ENCODE measurements at regions not wholly inside any gene's neighbourhood (a gene's known extent, or its start where the extent isn't known, plus 50 kb on each side); places are given as distances from the start of the nearest gene placed in this dataset.
A peak's percentile ranks its signal among the peaks of the same experiment; 100 is the strongest.
"Not testable (repeated sequence)": the region's sequence is repeated elsewhere in the genome, so short reads cannot be mapped to it uniquely, and the experiment has no call there.

DNA sequence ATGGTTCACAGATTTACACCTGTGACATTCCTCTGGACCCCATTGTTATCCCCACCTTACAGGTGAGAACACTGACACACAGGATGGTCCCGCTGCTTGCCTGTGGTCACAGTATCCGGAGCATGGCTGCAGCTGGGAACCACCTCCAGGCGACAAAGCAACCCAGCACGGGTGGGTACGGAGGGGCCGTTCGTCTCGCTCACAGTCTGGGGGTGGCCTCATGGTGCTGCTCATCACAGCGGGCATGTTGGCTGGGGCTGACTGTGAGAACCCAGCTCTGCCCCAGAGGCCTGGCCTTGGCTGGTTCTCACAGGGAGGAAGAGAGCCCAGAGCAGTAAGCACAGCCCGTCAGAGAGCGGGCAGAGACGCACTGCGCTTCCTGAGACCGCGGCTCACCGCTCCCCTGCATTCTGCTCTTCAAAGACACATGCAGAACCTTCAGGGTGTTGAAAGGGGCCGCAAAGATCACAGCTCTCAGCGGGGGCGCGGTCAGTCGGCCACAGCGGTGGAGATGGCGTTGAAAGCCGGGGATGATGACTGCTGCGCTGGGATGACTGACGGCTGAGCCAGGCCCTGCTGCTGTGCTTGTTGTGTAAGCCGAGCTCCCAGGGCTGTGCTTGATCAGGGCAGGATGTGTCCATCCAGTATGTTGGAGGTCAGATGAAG lies 423.0 kb downstream of the BRD1 start:
- H3K27ac Mint-ChIP-seq = no peak overlapping the region
- no peak overlapping the region for H3K4me3 Mint-ChIP-seq
- peaks cover 0 to 1% of the 10 kb centered on the region in 2 donors for H3K36me3 Mint-ChIP-seq (ENCODE audit: insufficient read depth in 2 of 2)
- H3K9me3 Mint-ChIP-seq = peaks cover 0 to 3% of the 10 kb centered on the region in 2 donors
- ATAC-seq (replicated peaks in 1 of 2) = peak in 1 of 2 donors; percentile 22
- DNase-seq = no peak
- H3K27me3 Mint-ChIP-seq (ENCODE audit: low read depth) = peaks cover 27% of the 10 kb centered on the region
- H3K4me1 Mint-ChIP-seq (ENCODE audit: low read depth) = no peaks in the 10 kb centered on the region

DNA sequence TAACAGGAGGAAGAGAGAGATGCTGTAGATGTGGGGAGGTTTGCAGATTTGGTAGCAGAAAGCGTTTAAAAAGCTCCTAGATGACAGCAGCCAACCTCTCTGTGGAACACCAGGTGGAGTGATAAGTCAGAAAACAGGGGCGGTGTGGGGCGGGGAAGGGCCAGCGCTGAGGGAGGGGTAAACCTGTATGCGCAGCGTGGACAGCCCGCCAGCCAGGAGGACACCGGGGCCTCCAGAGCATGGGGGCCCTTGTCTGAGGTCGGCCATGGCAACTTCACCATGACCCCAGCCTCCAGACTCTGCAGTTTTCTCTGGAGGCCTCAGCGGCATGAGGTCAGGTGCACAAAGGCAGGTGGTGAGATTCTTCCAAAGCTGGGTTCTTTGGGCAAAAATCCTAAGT lies 423.7 kb downstream of the BRD1 start:
- no peaks in the 10 kb centered on the region for H3K36me3 Mint-ChIP-seq (ENCODE audit: insufficient read depth in 2 of 2)
- H3K27me3 Mint-ChIP-seq (ENCODE audit: low read depth) = peaks cover 27% of the 10 kb centered on the region
- no peak overlapping the region for H3K4me3 Mint-ChIP-seq
- no peaks in the 10 kb centered on the region for H3K9me3 Mint-ChIP-seq
- no peaks in the 10 kb centered on the region for H3K4me1 Mint-ChIP-seq (ENCODE audit: low read depth)
- DNase-seq (no peak), ATAC-seq (replicated peaks in 1 of 2) (no peak)
- H3K27ac Mint-ChIP-seq = no peak overlapping the region

DNA sequence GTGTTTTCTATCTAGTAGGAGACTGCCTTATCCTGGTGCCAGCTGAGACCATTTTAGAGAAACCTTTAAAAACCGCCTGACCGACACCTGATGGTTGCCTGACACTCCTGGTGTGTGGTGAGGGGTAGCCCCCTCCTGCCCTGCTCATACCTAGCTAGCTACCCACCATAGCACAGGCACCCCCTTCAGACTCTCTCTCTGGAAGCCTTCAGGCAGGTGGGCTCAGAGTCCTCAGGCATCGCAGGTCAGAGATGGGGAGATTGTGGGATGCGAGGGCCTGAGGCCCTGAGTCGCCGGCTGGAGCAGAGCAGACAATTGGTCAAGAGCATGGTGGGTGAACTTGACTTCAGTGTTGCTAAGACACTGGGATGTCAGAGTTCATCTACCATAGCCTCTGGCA lies 424.6 kb downstream of the BRD1 start:
- DNase-seq = no peak
- no peaks in the 10 kb centered on the region for H3K4me1 Mint-ChIP-seq (ENCODE audit: low read depth)

DNA sequence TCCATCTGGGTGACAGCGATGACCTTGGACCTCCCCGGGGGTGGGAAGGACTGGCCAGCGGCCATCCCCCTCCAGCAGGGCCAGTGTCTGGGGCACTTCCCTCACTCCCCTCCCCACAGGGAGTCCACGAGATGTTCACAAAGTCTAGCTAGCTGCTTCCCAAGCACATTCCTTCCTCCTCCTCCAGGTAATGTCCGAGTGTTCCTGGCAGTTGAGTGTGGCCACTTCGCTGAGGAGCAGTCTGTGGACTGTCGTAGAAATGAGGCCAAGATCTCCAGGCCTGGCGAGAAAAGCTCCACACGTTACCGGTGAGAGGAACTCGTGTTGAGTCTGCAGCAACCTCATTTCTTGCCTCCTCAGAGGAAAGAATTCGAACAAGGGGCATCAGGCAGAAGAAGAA lies 425.5 kb downstream of the BRD1 start:
- no peak overlapping the region for H3K4me3 Mint-ChIP-seq
- no peak overlapping the region for H3K27ac Mint-ChIP-seq
- ATAC-seq (replicated peaks in 1 of 2) = no peak
- DNase-seq = no peak
- no peaks in the 10 kb centered on the region for H3K36me3 Mint-ChIP-seq (ENCODE audit: insufficient read depth in 2 of 2)
- peaks cover 27% of the 10 kb centered on the region for H3K27me3 Mint-ChIP-seq (ENCODE audit: low read depth)
- no peaks in the 10 kb centered on the region for H3K9me3 Mint-ChIP-seq
- no peaks in the 10 kb centered on the region for H3K4me1 Mint-ChIP-seq (ENCODE audit: low read depth)

More for the DNA sequence above, 424.6 kb downstream of the BRD1 start:
- Mint-ChIP-seq H3K27ac (no peak overlapping the region), H3K4me3 (no peak overlapping the region), H3K27me3 (ENCODE audit: low read depth) (peaks cover 27% of the 10 kb centered on the region), H3K36me3 (ENCODE audit: insufficient read depth in 2 of 2) (no peaks in the 10 kb centered on the region), H3K9me3 (no peaks in the 10 kb centered on the region)
- no peak for ATAC-seq (replicated peaks in 1 of 2)

DNA sequence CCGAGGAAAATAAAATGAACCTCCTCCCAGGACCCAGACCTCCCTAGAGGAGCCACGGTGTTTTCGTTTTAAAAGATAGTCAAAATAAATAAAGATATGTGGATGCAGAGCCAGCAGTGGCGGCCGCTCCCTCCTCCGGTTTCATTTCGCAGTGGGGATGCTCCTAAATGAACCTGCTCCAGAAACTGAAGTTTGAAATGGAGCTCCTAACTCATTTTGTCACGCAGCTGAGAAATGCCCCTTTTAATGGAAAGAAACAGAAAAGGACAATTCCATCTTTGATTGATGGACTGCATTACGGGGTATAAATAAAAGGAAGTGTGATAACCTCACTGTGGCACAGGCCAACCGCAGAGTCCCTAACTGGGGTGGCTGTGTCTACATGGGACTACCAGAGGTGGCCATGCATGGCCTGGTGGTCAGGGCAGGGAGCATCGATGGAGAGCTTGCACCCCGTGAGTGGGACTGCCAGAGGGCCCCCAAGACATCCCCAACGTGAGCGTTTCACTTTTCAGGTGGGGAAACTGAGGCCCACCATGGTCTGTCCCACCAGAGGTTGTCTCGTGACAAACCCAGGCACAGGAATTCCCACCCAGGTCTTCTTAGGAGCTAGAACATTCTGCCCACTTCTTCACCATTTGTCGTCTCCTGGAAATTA lies 426.6 kb downstream of the BRD1 start:
- H3K4me3 Mint-ChIP-seq = no peak overlapping the region
- no peak overlapping the region for H3K27ac Mint-ChIP-seq
- no peaks in the 10 kb centered on the region for H3K36me3 Mint-ChIP-seq (ENCODE audit: insufficient read depth in 2 of 2)
- DNase-seq (no peak), ATAC-seq (replicated peaks in 1 of 2) (no peak)
- no peaks in the 10 kb centered on the region for H3K9me3 Mint-ChIP-seq
- H3K4me1 Mint-ChIP-seq (ENCODE audit: low read depth) = no peaks in the 10 kb centered on the region
- H3K27me3 Mint-ChIP-seq (ENCODE audit: low read depth) = peaks cover 17% of the 10 kb centered on the region

DNA sequence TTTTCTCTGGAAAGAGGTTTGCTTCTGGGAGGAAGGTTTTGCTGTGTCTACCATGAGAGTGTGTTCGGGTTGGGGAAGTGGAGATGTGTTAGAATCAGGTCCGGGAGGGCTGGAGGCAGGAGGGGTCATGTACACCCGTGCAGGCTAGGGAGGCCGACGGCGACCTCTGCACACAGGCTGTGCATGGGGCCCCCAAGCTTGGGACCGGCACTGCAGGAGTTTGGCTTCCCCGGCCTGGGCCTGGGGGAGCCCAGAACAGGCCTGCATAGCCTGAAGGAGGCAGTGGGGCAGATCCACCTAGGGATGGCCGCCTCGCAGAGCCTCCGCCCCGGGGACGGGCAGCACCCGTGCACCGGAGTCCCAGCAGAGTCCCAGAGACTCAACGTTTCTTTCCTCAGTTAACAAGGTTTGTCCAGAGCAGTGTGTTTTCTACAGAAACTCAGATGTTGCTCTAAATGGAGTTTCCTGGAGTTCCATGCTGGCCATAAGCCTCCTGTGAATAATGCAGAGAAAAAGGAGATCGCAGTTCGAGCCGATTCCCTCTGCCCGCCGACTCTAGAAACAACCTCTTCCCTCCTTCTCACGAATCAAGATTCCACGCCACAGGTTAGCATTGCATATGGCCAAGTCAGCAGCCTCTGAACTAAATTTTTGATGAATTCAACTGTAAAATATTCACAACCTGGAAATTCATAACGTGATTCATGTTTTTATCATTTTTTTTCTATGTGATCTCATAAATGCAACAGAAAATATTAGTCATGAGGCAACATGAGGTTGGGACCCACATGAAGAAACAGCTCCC lies 427.3 kb downstream of the BRD1 start:
- H3K4me1 Mint-ChIP-seq (ENCODE audit: low read depth) = no peaks in the 10 kb centered on the region
- H3K9me3 Mint-ChIP-seq = no peaks in the 10 kb centered on the region
- H3K27ac Mint-ChIP-seq = no peak overlapping the region
- H3K36me3 Mint-ChIP-seq (ENCODE audit: insufficient read depth in 2 of 2) = no peaks in the 10 kb centered on the region
- H3K27me3 Mint-ChIP-seq (ENCODE audit: low read depth) = peaks cover 15% of the 10 kb centered on the region
- no peak for DNase-seq
- no peak for ATAC-seq (replicated peaks in 1 of 2)
- H3K4me3 Mint-ChIP-seq = no peak overlapping the region

DNA sequence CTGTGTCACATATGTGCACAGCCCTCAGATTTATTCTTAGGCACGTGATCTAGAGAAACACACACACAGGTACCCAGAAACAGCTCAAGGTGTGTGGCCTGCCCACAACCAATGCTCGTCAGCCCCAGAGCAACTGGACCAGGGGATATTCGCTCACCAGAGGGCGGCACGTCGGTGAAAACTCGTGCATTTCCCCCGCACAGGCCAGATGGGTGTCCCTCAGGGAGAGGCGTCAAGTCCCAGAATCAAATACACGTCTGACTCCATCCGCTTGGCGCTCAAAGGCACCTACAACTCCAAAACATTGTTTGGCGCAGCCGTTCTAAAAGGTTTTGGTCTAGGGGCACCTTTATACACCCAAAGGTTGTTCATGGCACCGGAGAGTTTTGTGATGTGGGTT lies 429.0 kb downstream of the BRD1 start:
- H3K27ac Mint-ChIP-seq = no peak overlapping the region
- H3K9me3 Mint-ChIP-seq = peaks cover 3 to 6% of the 10 kb centered on the region in 2 donors
- H3K36me3 Mint-ChIP-seq (ENCODE audit: insufficient read depth in 2 of 2) = peaks cover 4 to 10% of the 10 kb centered on the region in 2 donors
- ATAC-seq (replicated peaks in 1 of 2) = no peak
- DNase-seq = no peak
- H3K4me3 Mint-ChIP-seq = no peak overlapping the region
- H3K4me1 Mint-ChIP-seq (ENCODE audit: low read depth) = peaks cover 4% of the 10 kb centered on the region
- peaks cover 6% of the 10 kb centered on the region for H3K27me3 Mint-ChIP-seq (ENCODE audit: low read depth)

DNA sequence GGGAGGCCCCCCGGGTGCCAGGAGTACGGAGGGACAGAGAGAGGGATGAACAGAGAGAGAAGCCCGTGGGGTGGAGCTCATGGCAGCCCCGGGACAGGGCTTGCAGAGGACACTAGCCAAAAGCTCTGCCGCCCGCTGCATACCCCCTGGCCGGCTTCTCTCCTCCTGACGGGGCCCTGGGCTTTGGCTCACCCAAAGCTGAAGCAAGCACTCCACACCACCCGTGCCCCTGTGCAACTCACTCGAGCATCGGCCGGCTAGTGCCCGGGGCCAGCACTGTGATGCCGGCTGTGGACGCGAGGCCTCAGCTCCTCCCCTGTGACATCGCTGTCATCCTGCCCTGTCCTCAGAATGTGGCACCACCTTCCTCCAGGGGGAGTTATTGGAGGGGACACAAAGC lies 429.6 kb downstream of the BRD1 start:
- no peak for DNase-seq

DNA sequence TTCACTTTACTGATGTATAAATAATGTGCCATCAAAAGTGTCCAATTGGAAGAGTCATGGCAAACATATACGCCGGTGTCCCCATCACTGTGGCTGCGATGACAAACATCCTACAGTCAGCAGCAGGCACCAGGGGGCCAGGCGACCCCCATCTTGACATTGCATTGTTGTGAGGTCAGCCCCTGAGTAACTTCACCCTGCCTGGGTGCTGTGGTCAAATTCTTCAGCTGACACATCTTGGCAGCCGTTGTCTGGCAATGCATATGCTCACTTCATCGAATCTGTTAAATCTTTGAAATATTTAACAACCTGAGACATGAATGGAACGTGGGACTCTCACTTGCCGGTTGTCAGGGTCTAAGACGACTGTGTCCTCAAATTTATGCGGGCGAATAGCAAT lies 430.9 kb downstream of the BRD1 start:
- Mint-ChIP-seq H3K9me3 (peaks cover 5 to 10% of the 10 kb centered on the region in 2 donors), H3K27ac (no peak overlapping the region), H3K4me1 (ENCODE audit: low read depth) (peaks cover 4% of the 10 kb centered on the region), H3K36me3 (ENCODE audit: insufficient read depth in 2 of 2) (peaks cover 5 to 13% of the 10 kb centered on the region in 2 donors), H3K4me3 (no peak overlapping the region), H3K27me3 (ENCODE audit: low read depth) (peaks cover 4% of the 10 kb centered on the region)
- no peak for DNase-seq
- ATAC-seq (replicated peaks in 1 of 2) = no peak

More for the DNA sequence above, 429.6 kb downstream of the BRD1 start:
- ATAC-seq (replicated peaks in 1 of 2) = no peak
- H3K27ac Mint-ChIP-seq = no peak overlapping the region
- no peak overlapping the region for H3K4me3 Mint-ChIP-seq
- H3K27me3 Mint-ChIP-seq (ENCODE audit: low read depth) = peaks cover 1% of the 10 kb centered on the region
- peaks cover 5 to 13% of the 10 kb centered on the region in 2 donors for H3K36me3 Mint-ChIP-seq (ENCODE audit: insufficient read depth in 2 of 2)
- peaks cover 4% of the 10 kb centered on the region for H3K4me1 Mint-ChIP-seq (ENCODE audit: low read depth)
- H3K9me3 Mint-ChIP-seq = peaks cover 5 to 9% of the 10 kb centered on the region in 2 donors

DNA sequence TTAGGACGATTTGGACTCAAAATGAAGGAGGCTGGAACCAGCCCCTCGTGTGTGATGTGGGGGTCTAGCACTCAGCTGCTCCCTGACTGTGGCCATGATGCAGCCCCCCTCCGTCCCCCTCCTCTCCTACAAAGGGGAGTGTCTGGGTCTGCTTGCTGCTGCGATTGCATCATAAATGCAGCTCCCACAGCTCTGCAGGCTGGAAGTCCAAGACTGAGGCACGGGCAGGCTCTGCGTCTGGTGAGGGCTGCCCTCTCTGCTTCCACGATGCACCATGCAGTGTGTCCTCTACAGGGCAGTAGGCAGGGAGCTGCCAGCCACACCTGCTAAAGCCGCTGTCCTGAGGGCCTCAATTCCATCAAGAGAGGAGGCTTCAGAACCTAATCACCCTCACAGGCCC lies 432.1 kb downstream of the BRD1 start:
- DNase-seq (no peak), ATAC-seq (replicated peaks in 1 of 2) (no peak)
- Mint-ChIP-seq H3K36me3 (ENCODE audit: insufficient read depth in 2 of 2) (peaks cover 5 to 13% of the 10 kb centered on the region in 2 donors), H3K4me3 (no peak overlapping the region), H3K27me3 (ENCODE audit: low read depth) (peaks cover 11% of the 10 kb centered on the region), H3K27ac (no peak overlapping the region), H3K4me1 (ENCODE audit: low read depth) (peaks cover 4% of the 10 kb centered on the region), H3K9me3 (peaks cover 5 to 10% of the 10 kb centered on the region in 2 donors)

DNA sequence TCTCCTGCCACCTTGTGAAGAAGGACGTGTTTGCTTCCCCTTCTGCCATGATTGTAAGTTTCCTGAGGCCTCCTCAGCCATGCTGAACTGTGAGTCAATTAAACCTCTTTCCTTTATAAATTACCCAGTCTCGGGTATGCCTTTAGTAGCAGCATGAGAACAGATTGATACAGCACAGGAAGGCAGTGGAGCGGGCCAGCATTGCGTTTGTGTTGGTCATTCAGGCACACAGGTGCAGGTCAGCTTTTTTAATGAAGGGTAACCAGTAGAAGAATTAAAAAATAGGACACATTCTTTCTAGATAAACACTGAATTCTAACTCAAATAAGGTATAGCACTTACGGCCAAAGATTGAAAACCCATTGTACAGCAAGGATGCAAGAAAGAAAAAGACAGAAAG lies 432.6 kb downstream of the BRD1 start:
- ATAC-seq (replicated peaks in 1 of 2); H3K4me1 Mint-ChIP-seq (ENCODE audit: low read depth); H3K27ac Mint-ChIP-seq; H3K4me3 Mint-ChIP-seq; DNase-seq: not testable (repeated sequence)
- H3K9me3 Mint-ChIP-seq = peaks cover 5 to 10% of the 10 kb centered on the region in 2 donors
- H3K27me3 Mint-ChIP-seq (ENCODE audit: low read depth) = peaks cover 16% of the 10 kb centered on the region
- H3K36me3 Mint-ChIP-seq (ENCODE audit: insufficient read depth in 2 of 2) = peaks cover 5 to 13% of the 10 kb centered on the region in 2 donors

DNA sequence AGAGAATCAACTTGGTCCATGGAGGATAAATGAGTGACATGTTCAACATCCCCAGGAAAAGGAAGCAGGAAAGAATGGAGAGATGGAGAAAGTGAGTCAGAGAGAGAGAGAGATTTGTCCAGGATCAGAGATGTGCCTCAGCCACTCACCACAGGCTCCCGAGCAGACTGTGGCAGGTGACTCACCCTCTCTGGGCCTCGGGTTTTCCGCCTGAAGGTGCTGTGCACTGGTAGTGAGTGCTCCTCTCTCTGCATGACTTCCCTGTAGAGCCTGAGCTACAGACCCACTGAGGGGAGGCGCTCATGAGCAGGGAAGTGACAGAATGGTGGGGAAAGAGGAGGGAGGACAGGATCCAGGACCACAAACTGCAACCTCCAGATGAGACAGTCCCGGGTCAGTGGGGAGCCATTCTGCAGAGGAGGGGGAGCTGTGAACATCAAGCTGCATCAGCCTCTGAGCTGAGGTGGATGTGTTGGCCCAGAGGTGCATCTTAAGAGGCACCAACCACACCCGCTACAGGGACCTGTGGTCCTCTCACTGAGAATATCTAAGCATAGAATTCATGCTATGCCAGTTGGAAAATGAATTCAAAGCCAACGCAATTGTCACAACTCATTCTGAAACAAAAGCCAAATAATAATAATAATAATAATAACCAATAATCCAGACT lies 433.4 kb downstream of the BRD1 start:
- peaks cover 16% of the 10 kb centered on the region for H3K27me3 Mint-ChIP-seq (ENCODE audit: low read depth)
- H3K36me3 Mint-ChIP-seq (ENCODE audit: insufficient read depth in 2 of 2) = peaks cover 5 to 14% of the 10 kb centered on the region in 2 donors
- no peak overlapping the region for H3K27ac Mint-ChIP-seq
- H3K4me1 Mint-ChIP-seq (ENCODE audit: low read depth) = peaks cover 4% of the 10 kb centered on the region
- DNase-seq (no peak), ATAC-seq (replicated peaks in 1 of 2) (no peak)
- peaks cover 5 to 10% of the 10 kb centered on the region in 2 donors for H3K9me3 Mint-ChIP-seq
- H3K4me3 Mint-ChIP-seq = no peak overlapping the region

DNA sequence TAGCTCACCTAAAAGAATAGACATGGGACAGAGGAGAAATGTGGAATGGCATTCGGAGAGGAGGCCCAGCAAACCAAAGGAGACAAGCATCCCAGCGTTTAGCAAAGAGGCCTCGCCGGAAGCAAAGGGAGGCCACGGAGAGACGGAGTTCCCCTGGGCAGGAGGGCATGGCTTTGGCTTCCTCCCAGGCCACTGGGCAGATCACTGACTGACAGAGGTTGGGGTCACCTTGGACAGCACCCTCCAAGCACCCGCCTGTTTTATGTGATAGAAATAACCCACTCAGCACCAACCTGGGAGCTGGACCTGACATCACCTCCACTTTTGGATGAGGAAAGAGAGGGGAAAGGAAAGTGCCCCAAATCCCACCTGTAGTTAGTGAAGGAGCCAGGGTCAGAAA lies 434.1 kb downstream of the BRD1 start:
- Mint-ChIP-seq H3K9me3 (peaks cover 5 to 10% of the 10 kb centered on the region in 2 donors), H3K4me1 (ENCODE audit: low read depth) (peaks cover 4% of the 10 kb centered on the region), H3K27me3 (ENCODE audit: low read depth) (peaks cover 16% of the 10 kb centered on the region), H3K4me3 (no peak overlapping the region), H3K27ac (no peak overlapping the region), H3K36me3 (ENCODE audit: insufficient read depth in 2 of 2) (peaks cover 5 to 14% of the 10 kb centered on the region in 2 donors)
- ATAC-seq (replicated peaks in 1 of 2) (no peak), DNase-seq (no peak)
